GM21529 (cell line): ENCODE measurements at regions not wholly inside any gene's neighbourhood (a gene's known extent, or its start where the extent isn't known, plus 50 kb on each side); places are given as distances from the start of the nearest gene placed in this dataset.
"Not testable (repeated sequence)": the region's sequence is repeated elsewhere in the genome, so short reads cannot be mapped to it uniquely, and the experiment has no call there.

Source experiments
- ATAC-seq: cut with Tn5 transposase; IDR thresholded peaks from one replicate; pipeline ENCODE4 v1.9.1; 2021; ENCODE audit not compliant: unreplicated experiment

- no peak for ATAC-seq
Observed at GRCh38 chr5:74464512-74465209, 175.9 kb downstream of the ENC1 start.

- no peak for ATAC-seq
Observed at GRCh38 chr5:74462356-74462755, 178.2 kb downstream of the ENC1 start.

DNA sequence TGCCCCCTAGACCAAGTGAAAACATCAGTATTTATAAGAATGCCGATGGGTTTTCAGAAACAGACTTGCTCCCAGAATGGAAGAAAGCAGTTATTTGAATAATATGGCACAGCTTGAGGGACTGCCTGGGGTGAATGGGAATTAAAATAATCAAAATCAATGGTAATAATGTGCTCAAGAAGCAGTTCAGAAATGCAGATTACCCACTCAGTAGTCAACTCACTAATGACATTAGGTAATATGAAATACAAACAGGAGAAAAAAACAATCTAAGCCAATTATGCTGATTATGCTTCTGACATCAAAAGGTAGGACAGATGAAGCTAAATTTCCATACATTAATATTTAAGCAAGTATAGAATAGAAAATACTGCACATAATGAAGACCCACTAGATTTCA, 179.3 kb downstream of the ENC1 start:
- ATAC-seq: no peak

DNA sequence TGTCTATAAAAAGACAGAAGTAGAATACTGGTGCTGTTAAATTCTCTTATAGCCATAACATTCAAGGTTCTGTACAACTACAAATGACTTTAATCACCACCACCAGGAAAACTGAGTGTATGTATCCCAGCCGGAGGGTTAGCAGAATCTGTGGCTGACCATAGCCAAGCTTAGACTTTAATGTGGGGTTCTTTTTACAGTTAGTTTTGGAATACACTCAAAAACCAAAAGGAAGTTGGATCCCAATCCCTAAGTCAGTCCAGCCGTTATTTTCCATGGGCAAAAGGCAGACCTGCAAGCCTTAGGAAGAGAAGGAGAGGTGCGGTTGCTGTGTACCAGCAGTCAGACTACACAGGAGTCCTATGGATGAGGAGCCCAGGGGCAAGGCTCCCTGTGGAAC, 179.8 kb downstream of the ENC1 start:
- ATAC-seq: no peak

- ATAC-seq: no peak
Observed at GRCh38 chr5:74459984-74460383, 180.5 kb downstream of the ENC1 start.

GRCh38 chr5:74457876-74458275, 182.7 kb downstream of the ENC1 start:
- no peak for ATAC-seq

- no peak for ATAC-seq
Observed at GRCh38 chr5:74454263-74455030, 186.1 kb downstream of the ENC1 start.

DNA sequence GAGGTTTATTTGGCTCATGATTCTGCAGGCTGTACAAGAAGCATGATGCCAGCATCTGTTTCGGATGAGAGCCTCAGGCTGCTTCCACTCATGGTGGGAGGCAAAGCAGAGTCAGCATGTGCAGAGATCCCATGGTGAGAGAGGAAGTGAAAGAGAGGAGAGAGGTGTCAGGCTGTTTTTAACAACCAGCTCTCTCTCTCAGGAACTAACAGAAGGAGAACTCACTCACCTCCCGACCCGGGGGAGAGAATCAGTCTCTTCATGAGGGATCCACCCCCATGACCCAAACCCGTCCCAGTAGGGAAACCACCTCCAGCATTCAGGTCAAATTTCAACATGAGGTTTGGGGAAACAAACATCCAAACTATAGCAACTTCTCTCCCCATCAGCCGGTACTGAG, 187.7 kb downstream of the ENC1 start:
- no peak for ATAC-seq

GRCh38 chr5:74450095-74450494, 190.4 kb downstream of the ENC1 start:
- no peak for ATAC-seq

DNA sequence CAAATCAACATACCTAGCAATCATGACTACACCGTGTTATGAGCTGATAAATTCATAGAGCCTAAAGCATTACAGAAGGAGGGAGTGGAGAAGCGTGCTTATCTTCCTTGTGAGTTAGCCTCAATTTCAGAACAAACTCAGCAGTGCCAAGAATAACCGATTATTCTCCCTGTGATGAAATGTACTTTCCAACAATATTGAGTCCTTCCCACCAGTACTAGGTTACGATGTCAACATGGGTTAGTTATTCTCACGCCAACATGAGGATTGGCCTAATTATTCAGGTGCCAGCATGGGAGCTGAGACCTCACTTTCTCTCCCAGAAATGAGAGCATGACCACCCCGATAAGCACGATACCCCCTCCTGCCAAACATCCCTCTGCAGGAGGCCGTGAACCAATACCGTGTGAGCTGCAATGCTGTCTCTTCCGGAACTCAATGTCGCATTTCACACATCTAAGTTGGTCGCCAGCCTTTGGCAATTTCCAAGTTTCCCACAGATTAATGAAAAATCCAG, 193.7 kb downstream of the ENC1 start:
- no peak for ATAC-seq

DNA sequence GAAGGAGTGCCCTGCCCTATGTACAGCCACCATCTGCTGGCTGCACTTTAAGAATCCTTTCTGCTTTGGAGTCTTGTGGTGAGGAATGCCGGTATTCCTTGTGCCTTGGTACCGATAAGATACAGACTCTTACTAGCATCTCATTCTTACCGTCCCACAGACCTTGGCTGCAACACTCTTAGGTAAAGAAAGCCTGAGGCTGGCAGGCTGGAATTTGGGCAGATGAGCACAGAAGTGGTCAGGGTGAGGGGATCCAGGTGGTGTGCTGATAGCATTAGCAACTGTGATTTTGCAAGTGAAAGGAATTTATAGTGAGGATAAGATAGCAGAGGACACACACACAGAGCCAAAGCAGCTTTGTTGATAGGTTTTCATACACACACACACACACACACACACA, 198.1 kb downstream of the ENC1 start:
- no peak for ATAC-seq

- no peak for ATAC-seq
Observed at GRCh38 chr5:74441616-74442015, 198.9 kb downstream of the ENC1 start.

DNA sequence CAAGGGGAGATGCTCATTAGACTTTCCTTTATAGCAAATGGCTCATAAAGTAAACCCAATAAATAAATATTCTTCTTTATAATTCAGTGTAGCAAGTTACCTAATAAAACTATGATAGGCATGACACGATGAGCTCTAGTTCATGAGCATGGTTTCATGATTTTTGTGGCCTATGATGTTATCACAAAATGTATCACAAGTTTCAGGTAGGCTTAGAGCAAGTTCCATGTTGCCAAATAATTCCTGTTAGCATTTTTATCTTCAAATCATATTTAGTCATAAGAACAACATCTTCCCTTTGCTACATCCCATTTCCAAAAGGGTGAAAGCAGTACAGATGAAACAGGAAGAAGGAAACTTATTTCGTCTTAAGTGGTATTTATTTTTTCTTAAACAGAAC, 200.2 kb downstream of the ENC1 start:
- ATAC-seq: no peak

DNA sequence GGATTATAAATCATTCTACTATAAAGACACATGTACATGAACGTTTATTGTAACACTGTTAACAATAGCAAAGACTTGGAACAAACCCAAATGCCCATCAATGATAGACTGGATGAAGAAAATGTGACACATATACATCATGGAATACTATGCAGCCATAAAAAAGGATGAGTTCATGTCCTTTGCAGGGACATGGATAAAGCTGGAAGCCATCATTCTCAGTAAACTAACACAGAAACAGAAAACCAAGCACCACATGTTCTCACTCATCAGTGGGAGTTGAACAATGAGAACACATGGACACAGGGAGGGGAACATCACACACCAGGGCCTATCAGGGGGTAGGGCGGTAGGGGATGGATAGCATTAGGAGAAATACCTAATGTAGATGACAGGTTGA, 202.7 kb downstream of the ENC1 start:
- ATAC-seq: not testable (repeated sequence)

DNA sequence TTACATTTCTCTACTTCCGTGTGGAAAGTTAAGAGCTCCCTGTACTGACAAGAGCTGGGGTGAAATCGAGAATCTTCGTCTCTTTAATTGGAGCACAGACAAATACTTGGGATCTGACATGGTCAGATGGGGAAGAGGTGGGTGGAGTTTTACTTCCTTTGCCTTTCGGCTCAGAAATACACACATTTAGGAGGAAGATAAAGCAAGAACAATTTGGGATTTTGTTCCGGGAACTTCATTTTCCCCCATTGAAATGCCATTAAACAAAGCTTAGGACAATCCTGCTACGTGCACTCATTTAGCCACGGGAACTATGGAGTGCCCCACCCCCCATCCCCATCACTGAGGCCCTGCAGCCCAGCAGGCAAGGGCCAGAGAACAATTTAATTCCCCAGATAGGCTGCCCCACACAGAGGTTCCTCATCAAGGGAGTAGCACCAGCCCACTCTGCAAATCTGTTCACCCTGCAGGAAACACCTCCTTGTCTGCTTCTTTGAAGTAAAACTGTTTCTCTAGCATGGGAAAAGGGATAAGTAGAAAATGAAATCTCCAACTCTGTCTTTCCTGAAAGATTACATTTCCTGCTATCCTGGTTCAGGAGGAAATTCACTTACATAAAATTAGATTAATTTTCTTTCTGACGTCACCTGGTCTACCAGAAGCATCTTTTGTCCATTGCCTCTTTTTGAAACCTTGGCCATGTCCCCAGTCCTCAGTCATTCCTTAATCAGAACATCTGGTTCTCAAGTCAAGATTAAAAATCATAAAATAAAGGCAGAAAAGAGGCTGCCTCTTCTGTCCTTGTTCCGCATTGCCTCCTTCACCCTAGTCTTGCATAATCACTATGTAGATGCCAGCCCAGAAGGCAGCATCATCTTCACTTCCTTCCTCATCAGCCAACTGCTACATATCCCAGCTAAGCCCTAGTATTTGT, 206.4 kb downstream of the ENC1 start:
- no peak for ATAC-seq

GRCh38 chr5:74433255-74433895, 207.2 kb downstream of the ENC1 start:
- no peak for ATAC-seq

GRCh38 chr5:74432721-74433120, 207.8 kb downstream of the ENC1 start:
- no peak for ATAC-seq

DNA sequence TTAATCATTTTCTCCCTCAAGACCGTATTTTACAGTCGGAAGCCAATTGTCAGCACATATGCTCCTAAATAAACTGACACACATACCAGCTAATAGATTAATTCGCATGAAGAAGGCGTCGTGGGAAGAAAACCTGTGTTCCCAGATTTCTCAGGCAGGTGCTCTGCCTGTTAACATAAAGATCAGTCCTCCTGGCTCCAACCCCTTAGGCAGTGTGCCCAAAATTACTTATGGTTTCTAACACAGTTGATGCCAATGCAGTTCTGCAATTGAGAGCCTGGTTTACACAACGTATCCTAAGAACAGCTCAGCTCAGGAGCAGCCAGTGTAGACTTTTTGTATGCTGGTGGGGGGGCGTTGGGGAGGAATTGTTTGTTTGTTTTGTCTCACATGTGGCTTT, 208.3 kb downstream of the ENC1 start:
- ATAC-seq: no peak

- ATAC-seq: no peak
Observed at GRCh38 chr5:74431290-74431669, 209.2 kb downstream of the ENC1 start.

DNA sequence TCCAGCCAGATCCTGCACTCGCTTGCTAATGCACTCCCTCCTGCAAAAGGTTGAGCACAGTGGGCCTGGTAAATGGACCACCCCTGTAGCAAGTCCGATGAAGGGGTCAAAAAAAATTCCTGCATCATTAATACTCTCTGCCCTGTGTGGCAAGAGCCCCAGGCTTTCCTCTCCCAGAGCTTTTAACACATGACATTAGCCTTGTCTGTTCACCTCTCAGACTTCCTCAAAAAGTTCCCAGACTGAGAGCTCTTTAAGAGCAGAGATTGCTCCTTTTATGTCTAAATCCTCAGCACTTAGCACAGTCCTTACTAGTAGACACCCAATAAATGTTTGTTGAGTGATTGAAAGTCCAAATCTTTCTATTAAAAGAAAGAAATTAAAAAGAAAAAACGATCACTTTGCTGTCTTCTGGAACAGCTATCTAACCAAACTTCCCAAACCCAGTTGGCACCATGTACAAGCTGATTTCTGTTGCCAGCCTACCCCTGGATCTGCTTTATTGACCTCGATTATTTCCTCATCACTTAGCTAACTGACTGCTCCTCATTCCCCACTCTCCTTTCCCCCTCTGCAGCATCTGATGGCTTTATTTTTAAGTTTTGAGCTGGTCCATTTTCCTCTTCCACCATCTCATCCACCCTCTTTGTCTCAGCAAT, 209.8 kb downstream of the ENC1 start:
- no peak for ATAC-seq
